HG02840 (cell line): ENCODE measurements at regions not wholly inside any gene's neighbourhood (a gene's known extent, or its start where the extent isn't known, plus 50 kb on each side); places are given as distances from the start of the nearest gene placed in this dataset.

Experiments
- ATAC-seq: cut with Tn5 transposase; IDR thresholded peaks from one replicate; pipeline ENCODE4 v1.9.1; 2021; ENCODE audit warnings: mild to moderate bottlenecking, moderate library complexity, moderate number of reproducible peaks; ENCODE audit not compliant: unreplicated experiment, low FRiP score

DNA sequence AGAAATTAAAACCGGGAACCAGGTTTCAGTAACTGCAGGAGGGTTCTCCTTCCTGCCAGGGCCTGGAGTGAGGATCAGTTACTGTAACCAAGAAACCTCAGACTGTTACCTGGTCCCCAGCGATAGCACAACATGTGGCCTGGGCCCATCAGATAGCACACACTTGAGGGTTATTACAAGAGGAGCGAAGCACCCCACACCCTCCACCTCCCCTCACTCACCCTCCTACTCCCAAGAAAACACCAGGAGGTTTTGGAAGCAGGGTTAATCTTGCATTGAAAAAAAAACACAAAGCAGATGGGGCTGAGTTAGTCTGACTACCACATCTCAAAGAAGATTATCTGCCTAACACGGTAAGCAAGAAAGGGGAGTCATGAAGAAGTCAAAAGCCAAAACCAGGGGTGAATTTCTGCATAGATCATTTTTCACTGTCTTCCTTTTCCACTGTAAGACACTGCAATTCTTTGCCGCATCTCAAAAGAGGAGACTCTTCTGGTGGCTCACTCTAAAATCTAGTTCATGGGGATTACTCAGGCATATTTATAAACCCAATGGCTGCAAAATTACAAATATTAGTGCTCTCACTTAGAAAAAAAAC lies 75.9 kb upstream of the DOCK9 start:
- no peak for ATAC-seq

DNA sequence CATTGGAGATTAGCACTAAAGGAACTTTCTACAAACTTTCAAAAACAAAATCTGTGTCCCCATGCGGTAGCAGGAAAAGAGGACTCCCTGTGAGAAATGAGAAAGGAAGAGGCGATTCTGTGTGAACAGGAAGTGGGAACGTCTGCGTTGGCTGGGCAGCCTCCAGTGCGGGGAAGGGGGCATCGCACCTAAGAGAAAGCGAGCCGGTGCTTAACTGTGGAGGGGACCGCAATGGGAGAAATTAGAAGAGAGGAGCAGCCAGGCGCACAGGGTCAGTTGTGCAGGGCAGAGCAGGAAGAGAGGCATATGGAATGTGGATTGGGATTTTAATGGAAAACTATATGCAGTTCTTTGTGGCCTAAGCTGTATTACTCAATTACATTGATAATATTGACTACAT lies 77.4 kb upstream of the DOCK9 start:
- no peak for ATAC-seq

DNA sequence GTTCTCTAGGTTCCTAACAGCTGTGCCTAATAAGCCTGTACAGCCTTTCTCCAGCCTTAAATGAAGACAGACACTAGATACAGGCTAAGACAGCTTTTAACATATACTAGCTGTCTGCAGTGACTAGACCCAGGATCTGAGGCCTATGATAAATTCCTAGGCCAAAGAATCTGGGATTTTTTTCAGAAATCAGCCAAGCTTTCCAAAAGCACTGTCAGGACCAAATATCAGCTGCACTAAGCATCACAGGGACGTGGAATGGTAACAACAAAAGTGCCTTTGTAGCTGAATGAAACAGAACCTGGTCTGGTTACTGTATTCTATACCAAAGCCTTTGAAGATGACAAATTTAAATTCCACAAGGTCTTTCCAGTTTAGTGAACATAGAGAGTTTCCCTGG lies 77.9 kb upstream of the DOCK9 start:
- no peak for ATAC-seq

DNA sequence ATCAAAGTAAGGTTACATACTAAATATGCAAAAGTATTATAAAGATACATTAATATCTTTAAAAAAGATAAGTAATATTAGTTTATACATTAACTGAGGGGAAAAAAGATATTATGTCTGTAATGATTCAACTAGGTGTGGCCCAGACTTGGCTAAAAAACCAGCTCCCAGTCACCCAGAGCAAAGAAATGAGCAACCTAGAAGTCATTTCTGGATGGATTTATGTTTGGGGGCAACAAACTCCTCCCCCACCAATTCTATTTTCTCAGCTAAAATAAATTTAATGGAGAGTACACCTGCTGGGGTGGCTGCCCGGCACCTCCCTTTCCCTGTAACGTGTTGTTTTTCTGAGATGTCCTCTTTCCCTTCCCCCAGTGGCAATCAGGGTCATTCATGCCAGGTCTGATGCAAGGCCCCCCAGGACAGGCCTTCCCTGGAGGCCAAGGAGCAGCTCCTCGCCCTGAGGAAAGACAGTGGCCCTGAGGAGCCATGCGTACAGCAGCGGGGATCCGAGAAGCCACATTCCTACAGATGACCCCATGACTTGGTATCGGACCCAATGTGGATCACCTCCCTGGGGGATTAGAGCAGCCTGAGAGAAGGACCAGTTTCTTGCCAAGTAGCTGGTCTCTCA lies 78.6 kb upstream of the DOCK9 start:
- no peak for ATAC-seq

DNA sequence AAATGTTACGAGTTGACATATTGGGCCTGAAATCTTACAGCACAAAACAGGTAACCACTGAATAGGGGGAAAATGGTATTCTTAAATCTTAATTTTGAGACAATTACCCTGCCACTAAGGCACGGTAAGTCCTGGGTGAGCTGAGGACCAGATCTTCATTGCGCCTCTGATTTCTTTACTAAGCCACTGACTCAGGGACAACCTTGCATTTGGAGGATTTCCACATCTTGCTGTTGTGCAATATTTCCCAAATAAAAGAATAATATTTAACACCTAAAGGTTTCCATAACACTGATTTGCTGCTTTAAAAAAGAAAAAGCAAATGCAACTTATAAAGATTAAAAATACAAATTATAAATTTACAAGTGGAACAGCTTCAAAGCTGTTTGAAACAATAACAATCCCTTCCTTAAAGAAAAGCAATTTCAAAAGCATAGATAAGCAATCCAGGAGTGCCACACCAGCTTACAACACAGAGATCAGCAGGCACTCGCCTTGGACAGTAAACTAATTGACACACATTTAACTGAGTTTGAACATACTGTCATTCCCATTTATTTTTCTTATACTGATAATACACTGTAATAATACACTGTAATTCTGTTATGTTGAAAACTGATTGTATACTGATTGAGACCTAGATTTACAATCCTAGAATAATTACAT lies 79.6 kb upstream of the DOCK9 start:
- ATAC-seq = no peak

DNA sequence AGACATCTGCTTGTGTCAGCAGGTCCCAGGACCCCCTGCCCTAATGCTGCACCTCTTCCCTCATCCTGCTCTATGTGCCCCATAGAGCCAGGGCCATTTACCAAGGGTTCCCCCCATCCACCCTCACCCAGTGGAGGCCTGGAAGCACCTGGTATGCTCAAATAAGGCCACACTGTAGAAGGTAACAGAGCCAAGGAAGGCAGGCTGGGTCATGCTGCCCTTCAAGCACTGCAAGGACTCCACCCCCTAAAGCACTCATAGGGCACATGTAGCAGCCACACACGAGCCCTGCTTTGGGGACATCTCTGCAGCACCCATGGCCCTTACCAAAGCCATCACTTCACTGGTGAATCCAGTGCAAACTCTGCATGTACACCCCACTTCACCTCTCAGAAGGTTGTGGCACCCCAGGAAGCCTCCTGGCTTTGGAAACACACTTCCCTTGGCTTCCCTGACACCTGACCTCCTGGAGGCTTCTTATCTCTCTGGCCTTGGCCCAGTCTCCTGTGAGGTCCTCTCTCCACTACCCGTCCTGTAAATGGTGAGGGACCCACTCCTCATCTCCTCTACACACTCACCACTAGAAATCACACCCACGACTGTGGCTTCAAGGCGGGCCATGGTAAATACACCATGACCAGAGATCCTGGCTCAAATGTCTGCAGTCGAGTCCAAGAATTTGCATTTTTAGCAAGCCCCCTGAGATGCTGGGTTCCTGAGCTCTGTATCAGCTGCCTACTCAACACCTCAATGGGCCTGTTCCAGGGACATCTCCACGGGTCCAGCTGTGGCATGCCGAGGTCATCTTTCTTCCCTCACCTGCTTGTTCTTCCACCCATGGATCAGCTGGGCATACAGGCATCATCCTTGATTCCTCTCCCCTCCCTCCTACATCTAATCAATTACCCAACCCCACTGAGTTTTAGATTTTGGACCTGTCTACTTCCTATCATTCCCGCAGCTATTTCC lies 80.9 kb upstream of the DOCK9 start:
- no peak for ATAC-seq

DNA sequence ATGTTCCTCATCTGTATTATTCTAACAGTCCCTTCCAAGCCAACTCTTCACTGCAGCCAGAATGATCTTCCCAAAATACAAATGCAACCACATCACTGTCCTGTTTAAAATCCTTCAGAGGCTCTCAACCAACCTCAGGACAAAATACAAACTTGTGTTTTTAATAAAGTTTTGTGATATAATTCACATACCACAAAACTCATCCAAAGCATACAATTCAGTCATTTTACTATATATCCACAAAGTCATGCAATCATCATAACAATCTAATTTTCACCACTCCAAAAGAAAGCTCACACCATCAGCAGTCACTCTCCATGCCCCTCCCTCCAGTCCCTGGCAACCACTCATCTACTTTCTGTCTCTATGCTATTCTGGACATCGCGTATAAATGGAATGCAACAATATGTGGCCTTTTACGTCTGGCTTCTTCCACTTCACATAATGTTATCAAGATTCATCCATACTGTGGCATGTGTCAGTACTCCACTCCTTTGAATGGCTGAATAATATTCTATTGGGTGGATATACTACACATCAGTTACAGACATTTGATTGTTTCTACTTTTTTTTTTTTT lies 81.7 kb upstream of the DOCK9 start:
- no peak for ATAC-seq

DNA sequence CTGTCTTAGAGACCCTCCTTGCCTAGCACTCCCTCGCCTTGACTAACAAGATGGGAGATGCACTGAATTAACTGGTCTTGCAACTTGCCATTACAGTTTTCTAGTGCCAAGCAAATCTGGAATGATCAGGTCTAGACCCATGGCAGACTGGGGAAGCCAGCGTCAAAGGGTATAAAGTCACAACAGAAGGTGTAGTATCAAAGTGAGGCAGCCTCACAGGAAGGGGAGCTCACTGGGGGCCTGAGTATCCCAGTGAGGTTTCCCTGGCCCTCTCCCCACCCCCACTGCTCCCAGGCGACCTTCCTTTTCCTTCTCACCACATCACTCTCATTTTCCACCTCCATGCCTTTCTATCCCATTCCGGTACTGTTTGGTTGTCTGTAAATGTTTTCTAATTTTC lies 83.5 kb upstream of the DOCK9 start:
- no peak for ATAC-seq

DNA sequence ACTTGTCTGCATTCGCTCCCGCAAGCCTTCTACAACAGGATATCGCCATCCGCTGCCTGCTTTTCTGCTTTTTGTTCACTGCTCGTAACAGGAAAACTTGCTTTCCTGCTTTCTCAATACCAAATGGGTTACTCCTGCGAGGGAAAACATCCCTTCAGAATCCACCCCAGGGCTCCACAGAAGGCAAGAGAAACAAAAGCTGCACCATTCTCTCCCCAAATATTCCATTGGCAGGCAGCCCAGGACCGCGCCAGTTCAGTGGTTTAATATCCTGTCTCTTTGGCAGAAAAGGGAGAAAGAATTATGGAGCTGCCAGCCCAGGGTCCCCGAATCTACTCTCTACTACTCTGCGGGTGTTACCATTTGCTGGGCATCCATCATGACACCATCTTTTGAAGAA lies 84.7 kb upstream of the DOCK9 start:
- ATAC-seq = no peak

DNA sequence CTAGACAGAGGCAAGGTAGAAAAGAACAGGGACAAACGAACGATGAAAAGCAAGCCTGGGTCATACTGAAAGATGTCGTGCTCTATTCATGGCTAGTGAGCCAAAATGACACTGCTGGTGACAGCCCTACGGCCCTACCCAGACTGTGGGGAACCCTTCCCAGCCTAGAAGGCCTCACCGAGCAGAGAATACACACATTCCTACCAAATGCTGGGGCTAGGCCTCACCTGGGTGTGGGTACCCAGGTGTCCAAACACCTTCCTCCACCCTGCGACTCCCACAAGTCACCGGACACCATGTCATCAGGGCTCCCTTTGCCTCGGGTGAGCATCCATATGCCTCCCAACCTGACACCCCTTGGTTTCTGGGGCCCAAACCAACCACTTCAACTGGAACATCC lies 85.3 kb upstream of the DOCK9 start:
- no peak for ATAC-seq

DNA sequence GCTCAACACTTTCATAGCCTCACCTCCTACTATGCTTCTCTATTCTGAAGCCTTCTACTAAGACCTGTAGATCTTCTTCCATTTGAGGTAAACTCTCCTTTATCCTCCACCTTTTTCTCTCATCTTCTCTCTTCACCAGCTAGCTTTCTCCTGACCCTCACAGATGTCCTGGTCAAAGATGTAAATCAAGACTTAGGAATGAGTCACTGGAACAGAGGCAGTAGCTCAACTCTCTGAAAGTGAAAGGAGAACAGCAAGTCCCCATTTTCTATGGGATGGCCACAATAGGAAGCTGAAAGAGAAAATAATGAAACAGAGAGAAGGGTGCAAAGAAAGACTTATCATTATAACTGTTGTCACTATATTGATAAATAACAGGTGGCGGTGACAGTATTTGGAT lies 86.1 kb upstream of the DOCK9 start:
- no peak for ATAC-seq

DNA sequence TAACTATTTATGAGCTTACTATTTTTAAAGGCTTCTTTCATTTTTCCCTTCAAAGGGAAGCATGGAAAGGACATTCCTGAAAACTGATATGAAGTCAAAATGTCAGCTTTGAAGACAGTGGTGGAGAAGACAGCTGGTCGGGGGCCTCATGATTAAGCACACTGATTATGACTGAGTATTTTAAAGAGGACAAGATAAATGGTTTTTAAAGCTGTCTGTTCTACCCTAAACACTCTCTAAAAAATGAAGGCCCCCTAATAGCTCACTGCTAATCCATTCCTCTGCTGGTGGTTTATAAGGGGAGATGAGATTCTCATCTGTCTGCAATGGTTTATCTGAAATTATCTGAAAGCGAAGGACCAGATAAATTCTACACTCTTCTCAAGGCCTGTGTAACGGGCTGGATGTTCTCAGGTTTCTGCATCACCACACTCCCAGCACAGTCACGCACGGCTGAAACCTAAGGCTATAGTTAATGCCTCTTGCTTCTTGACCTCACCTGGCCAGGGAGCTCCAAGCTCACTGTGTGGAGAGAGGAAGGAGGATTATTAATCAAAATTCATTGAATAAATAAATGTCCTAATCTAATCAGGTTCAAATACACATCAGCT lies 86.9 kb upstream of the DOCK9 start:
- no peak for ATAC-seq

DNA sequence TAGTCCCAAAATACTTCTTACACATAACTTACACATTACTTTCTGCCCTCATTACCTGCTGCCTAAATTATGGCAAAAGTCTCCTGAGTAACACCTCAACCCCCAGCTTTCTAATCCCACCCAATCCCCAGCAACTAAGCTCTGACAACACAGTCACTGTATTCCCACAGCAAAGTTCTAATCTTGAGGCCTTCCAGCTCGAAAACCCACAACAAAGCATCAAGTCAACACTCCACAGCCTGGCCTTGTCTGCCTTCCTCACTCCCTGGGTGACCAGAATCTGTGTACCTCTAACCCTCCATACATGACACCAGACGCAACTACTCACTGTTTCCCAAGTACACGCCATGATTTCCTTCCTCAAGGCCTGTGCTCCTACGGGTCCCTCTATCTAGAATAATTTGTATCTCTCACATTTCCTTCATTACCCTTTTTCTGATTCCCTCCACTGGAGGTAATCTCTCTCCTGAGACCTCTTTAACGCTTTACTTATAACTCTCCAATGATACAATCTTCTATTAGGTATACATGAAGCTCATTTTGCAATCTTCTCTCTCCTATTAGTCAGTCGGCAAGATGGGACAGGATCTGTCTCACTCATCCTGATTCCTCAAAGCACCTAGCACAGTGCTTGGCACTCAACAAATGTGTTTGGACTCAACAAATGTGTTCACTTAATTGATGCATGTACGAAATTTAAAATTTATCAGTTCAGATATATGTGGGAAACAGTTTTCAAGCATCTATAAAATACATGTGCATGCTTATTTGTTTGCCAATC lies 87.6 kb upstream of the DOCK9 start:
- no peak for ATAC-seq

DNA sequence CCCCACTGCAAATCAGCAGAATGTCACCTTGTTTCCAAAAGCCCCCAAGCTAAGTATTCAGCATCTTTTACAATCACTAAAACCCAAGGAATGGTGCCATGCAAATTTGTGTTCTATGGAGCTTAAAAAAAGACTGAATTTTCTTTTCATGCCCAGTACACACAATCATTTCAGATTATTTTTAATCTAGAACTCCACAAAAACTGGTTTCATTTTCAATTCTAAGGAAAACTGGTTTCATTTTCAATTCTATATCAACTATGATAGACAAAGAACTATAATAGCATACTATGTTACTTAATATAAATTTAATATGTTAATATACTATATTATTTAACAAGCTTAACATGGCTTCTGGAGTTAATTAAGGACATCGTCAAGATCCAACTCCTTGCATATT lies 88.4 kb upstream of the DOCK9 start:
- ATAC-seq = no peak

DNA sequence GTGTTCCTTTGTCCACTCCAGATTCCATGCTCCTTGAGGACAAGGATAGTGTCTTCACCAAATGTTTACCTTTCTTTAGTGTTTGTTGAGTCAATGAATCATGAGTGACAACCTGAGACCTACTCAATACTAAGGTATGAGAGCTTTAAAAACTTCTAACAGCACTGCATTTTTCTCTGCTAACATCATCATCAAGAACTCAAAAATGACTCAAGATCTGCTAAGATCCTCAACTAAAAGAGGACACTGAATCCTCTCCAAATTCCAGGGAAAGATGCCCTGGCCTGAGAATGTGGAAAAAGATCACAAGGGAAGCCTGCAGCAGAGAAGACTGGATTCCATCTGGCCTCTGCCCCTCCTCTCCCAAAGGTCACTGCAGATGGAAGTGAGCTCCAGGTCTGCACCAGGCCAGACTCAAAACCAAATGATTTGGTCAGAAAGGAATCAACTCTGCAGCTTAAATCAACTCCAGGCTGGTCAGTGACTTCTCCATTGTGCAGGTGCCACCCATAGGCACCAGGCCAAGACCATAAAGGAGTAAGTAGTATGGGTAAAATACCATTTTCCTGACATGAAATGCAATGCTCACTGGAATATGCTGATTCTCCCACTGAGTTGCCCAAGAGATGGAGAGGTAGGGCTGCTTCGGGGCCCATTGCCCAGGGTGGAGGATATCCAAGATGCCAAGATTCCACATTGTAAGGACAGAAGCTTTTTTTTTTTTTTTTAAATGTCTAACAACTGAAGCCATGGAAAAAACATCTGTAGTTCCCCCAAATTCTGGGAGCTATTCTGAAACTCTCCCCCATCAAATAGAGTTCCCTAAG lies 89.5 kb upstream of the DOCK9 start:
- ATAC-seq = no peak

DNA sequence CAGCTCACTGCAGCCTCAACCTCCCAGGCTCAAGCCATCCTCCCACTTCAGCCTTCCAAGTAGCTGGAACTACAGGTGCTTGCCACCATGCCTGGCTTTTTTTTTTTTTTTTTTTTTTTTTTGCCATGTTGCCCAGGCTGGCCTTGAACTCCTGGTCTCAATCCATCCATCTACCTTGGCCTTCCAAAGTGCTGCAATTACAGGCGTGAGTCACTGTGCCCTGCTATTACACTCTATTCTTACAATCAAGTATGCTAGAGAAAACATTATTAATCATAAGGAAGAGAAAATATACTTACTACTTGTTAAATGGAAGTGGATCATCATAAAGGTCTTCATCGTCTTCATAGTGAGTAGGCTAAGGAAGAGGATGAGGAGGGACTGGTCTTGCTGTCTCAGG lies 93.3 kb upstream of the DOCK9 start:
- ATAC-seq = no peak

DNA sequence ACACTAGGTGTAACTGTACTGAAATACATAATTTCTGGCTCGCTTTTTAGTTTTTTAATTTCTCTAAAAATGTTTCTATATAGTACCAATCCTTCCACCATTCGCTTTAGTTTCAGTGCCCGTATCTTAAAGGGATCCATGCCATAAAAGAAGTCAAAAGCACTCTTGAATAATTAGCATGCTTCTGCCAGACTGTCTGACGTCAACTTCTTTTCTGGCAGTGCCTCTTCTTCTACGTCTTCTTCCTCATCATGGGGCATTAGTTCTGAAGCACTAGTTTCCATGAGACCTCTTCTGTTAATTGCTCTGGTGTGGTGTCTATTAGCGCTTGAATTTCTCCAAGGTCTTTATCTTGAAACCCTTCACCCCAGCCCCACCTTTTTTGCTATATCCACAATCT lies 93.8 kb upstream of the DOCK9 start:
- no peak for ATAC-seq

DNA sequence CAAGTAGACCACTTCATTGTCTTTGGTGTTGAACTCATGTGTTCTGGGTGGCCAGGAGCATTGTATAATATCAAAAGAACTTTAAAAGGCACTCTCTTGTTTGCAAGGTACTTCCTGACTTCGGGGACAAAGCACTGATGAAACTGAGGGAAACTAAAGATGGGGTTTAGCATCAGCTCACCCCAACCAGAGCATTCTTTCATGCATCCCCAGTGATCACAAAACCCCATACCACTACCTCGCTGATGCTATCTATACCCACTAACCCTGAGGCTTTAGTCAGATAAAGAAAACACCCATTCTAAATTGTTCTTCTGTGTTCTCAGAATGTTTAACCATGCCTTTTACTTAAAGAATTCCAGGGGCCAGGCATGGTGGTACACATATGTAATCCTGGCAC lies 94.5 kb upstream of the DOCK9 start:
- ATAC-seq = no peak

DNA sequence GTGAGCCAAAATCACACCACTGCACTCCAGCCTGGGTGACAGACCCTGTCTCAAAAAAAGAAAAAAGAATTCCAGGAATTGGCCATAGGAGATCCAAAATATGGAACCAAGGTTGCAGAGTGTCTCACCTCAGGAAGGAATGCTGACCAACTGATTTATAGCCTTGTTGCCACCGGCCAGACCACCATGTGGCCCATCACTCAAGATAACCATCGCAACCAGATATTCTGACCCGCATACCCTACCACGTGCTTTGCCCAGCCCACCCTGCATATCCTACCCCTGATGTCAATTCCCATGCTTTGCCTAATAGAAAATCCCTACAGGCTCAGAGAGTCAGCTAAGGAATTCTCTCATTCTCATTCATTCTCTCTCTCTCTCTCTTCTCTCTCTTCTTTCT lies 95.1 kb upstream of the DOCK9 start:
- ATAC-seq = no peak
